GM21381 (cell line): ENCODE measurements at regions not wholly inside any gene's neighbourhood (a gene's known extent, or its start where the extent isn't known, plus 50 kb on each side); places are given as distances from the start of the nearest gene placed in this dataset.

Experiments
- ATAC-seq: cut with Tn5 transposase; IDR thresholded peaks from one replicate; pipeline ENCODE4 v1.9.1; 2021; ENCODE audit warnings: mild to moderate bottlenecking, moderate library complexity; ENCODE audit not compliant: unreplicated experiment

- no peak for ATAC-seq
These were observed 184.9 kb upstream of the CDH20 start for GRCh38 chr18:61148322-61148721.

DNA sequence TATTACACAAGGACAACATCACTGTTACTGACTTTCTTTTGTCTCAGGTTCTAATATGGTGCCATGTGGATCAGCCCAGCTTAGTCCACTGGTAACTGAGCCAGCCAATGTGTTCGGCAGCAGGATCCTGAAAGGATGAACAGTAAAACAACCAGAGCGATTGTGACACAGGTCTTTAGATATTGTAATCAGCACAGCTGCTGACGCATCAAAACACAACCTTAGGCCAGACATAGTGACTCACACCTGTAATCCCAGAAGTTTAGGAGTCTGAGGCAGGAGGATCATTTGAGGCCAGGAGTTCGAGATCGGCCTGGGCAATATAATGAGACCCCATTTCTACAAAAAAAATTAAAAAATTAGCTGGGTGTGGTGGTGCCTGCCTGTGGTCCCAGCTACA lies 183.4 kb upstream of the CDH20 start:
- no peak for ATAC-seq

DNA sequence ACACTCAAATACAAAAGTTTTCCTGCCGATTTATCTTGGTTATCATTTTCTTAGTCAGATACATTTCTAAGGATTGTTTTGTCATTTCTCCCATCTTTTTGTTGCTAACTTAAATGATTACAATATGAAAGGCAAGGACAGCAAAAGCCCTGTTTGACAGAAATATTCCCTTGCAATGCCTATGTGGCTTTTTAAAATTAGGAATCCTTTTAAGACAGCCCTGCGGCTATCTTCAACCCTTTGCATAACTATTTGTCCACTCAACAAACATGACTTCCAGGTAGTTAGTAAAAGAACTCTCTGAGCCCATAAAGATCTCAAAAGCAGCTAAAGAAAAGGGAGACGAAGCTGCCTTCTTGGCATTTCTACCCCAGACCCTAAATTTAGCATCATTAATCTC lies 179.7 kb upstream of the CDH20 start:
- ATAC-seq = no peak

DNA sequence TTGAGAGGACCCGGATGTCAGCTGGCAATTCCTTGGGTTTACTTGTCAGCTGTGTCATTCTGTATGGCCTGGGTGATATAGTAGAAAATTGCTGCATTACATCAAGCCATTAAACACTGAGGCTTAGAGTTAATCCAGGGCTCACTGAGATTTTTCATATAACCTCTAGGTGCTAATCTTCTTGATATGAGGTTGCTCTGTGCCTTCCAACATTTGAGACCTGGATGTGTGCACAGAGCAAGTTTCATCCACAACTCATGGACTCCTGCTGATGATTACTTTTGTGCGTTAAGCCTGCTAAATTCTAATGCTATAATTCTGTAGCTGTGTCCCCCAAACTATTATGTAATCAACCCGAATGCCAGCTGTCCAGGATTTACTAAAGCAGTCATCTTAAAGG lies 178.4 kb upstream of the CDH20 start:
- no peak for ATAC-seq

DNA sequence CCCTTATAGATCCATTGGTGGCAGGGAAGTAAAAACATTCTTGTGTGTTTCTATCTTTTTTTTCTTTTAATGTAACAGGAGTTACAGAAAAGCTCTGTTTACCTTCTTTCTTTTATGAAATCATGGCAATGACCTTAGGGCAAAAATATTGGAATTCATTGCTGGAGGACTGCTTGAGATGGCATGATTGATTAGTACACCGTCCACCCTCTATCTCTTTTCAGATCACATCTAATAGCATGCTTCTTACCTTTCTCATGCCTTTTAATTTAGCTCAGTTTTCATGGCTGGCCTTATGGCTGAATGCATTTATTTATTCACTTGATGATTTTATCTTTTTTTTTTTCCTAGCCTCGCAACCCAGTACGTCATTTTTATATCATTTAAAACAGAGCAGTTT lies 177.6 kb upstream of the CDH20 start:
- ATAC-seq = no peak

DNA sequence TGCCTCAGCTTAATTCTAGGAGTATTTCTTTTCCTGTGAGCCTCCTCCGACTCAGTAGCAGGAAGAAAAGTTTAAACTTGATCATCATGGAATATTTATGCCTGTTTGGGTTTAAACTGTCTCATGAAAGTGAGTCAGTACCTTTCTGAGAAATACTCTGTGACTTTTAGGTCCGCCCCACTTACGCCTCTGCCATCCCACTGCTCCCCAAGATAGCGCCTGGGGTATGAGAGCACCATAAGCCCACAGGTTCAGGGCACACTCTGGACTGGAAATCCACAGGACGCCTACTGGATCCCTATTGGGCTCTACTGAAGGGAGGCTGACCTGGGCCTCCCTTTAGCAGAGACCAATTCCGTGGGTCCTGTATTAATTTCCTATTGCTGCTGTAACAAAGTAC lies 175.8 kb upstream of the CDH20 start:
- ATAC-seq = no peak

- ATAC-seq = no peak
These were observed 174.0 kb upstream of the CDH20 start for GRCh38 chr18:61159246-61159645.

- ATAC-seq = no peak
These were observed 168.9 kb upstream of the CDH20 start for GRCh38 chr18:61164321-61164720.

DNA sequence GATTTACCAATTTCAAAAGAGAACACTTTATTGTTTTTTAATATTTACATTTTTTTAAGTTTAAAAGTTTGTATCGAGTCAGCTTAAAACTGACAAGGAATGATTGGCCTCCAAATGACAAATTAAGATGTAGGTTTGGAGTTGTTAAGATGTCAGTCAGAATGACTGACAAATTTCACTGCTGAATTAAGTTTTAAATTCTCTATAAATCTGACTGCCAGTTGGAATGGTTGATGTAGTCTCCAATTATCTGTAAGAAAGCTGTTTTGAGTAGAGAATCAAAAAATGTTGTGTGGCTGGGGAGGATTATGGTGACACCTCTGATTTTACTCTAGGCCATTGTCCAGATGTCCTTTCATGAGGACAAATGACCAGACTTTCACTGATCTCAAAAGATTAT lies 165.3 kb upstream of the CDH20 start:
- ATAC-seq = no peak

GRCh38 chr18:61169386-61169785 lies 163.8 kb upstream of the CDH20 start:
- no peak for ATAC-seq

- ATAC-seq = no peak
These were observed 160.6 kb upstream of the CDH20 start for GRCh38 chr18:61172624-61173023.

GRCh38 chr18:61173554-61173953 lies 159.7 kb upstream of the CDH20 start:
- no peak for ATAC-seq

GRCh38 chr18:61183798-61184197 lies 149.4 kb upstream of the CDH20 start:
- ATAC-seq = no peak

GRCh38 chr18:61187971-61188370 lies 145.3 kb upstream of the CDH20 start:
- no peak for ATAC-seq

GRCh38 chr18:61189376-61189775 lies 143.9 kb upstream of the CDH20 start:
- ATAC-seq = no peak

DNA sequence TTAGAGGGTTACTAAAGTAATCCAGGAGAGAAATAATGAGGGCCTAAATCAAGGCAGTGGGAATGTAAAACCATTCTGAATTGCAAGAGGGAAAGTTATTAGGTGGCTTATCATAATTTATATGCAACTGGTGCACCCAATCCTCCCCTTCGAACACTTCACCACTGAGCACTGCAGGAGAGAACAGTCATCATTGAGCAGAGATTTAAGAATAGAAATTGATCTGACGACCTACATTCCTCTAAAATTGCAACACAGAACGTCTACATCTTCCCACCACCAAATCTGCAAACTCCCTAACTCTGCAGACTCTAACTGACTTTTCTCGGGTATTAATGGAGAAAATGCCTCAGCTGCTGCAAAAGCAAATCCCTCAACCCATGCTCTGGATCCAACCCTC lies 138.5 kb upstream of the CDH20 start:
- no peak for ATAC-seq

DNA sequence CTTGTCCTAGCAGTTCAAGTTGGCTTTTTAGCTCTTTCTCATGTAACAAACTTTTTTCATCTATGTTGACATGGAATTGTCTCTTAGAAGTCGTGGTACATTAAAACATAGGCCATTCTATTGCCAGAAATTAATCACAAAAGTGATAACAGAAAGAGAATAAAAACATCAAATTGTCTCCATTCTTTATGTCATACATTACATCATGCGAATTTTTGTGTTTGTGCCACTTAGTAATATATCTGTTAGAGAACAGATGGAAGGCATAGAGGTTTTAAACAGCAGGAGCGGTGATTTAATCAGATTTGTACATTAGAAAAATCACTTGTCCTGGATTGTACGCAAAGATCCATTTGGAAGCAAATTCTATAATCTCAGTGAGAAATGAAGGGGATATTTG lies 136.5 kb upstream of the CDH20 start:
- ATAC-seq = no peak

- ATAC-seq = no peak
These were observed 134.7 kb upstream of the CDH20 start for GRCh38 chr18:61198486-61198885.

GRCh38 chr18:61199171-61199848 lies 133.9 kb upstream of the CDH20 start:
- ATAC-seq = no peak

DNA sequence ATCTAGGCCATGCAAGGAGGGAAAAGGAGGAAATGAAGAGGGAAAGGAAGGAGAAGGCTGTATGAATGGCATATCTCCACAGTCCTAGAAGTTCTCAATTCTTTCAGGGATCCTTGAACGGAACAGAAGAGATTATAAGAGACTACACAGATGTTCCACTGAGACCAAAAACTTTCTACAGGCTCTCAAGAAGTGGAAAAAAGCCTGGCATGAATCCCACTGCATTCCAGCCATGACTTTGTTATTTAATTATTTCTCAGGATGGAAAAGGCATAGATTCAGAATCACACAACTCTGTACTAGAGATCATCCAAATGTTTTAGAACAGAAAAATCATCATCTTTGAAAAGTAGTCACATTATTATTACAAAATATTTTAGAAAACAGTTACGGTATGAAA lies 131.7 kb upstream of the CDH20 start:
- ATAC-seq = no peak

GRCh38 chr18:61203151-61203550 lies 130.1 kb upstream of the CDH20 start:
- no peak for ATAC-seq

DNA sequence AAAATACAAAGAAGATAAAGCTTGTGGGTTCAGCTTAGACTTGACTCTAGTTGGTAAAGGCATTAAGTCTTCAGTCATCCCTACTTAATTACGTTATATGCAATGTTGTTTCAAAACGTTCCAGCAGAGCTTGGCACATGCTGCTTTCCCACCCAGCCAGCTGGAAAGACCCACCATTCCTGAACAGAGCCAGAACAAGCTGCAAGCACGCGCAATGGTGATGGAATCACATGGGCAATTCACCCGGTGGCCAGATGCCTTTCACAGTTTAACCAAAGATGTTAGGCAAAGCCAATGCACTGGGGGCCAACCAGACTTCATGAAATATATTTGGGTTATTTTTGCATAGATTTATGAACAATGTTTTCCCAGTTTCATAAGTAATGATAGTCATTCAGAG lies 123.4 kb upstream of the CDH20 start:
- no peak for ATAC-seq

- ATAC-seq = no peak
These were observed 117.2 kb upstream of the CDH20 start for GRCh38 chr18:61216051-61216450.
